SIG-M5 treated with dmso at 0.1 percent for 504 hours (cell line): ENCODE measurements at regions not wholly inside any gene's neighbourhood (a gene's known extent, or its start where the extent isn't known, plus 50 kb on each side); places are given as distances from the start of the nearest gene placed in this dataset.
A peak's percentile ranks its signal among the peaks of the same experiment; 100 is the strongest.

Experiments
- DNase-seq: peaks from one replicate; lab custom pipeline; 2025; ENCODE audit not compliant: unreplicated experiment; lab: John Stamatoyannopoulos, UW

DNA sequence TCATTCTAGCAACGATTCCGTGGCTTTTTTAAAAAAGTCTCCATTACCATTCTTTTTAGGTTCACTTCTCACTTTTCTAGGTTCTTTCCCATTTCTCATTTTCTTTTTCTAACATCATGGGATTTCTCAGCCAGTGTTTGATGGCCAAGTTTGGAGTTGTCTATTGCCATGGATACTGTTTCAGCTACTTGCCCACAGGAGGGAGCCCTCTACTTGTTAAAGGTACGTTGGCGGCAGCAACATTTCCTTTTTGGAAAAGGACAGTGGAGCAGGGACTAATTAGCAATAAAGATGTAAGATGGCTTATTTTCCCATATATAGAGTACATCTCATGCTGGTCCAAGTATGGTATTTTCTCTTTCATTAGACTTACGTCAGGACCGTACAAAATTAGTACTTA, 2257.5 kb upstream of the C9orf72 start:
- DNase-seq = peak; percentile 5

DNA sequence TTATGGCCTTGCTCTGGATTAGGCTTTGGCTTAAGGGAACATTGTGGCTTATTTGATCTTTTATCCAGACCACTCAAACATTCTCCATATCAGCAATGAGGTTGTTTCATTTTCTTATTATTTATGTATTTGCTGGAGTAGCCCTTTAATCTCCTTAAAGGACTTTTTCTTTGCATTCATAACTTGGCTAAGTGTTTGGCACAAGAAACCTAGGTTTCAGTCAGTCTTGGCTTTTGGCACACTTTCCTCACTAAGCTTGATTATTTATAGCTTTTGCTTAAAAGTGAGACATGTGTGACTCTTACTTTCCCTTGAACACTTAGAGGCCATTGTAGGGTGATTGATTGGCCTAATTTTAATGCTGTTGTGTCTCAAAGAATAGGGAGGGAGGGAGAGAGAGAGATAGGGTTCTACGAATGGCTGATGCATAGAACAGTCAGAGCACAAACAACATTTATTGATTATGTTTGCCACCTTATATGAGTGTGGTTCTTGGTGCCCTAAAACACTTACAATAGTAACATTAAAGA, 2265.3 kb upstream of the C9orf72 start:
- no peak for DNase-seq

DNA sequence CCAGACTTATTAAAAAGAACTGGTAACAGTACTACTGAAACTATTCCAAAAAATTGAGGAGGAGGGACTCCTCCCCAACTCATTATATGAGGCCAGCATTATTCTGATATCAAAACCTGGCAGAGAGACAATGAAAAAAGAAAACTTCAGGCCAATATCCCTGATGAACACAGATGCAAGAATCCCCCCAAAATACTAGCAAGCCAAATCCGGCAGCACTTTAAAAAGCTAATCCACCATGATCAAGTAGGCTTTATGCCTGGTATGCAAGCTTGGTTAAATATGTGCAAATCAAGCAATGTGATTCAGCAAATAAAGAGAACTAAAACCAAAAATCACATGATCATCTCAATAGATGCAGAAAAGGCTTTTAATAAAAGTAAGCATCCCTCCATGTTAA, 2271.0 kb upstream of the C9orf72 start:
- DNase-seq = no peak

DNA sequence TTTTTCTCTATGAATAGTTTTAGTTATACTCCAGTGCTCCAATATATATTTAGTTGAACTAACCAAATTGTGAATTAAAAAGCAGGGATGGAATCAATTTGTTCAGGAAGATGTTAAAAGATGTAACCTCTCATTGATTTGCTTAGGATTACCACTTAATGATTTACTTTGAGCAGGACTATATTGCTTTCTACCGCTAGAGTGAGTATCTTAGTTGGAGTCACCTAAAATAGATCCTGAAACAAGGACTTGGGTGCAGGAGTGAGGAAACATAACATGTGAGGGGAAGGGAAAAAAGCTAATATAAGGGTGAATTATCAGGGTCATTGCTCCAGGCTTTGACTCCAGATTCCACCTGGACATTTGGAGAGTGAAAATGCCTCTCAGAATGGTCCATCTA, 2277.4 kb upstream of the C9orf72 start:
- DNase-seq = no peak

DNA sequence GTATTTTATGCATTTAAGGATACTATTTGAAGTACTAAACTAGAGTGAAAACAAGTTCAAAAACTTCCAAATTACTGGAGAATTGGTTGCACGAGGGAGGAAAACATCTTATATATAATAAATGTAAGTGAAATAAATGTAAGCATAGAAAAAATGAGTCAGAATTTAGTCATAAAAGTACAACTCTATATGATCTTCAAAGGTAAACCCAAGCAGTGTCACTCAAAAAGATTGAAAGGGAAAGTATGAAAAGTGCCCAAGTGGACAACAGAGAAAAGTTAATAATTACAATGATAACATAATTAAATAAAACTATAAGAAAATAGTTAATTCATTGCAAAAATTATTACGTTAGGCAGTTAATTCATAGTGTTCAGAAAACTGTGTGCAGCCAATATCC, 2288.5 kb upstream of the C9orf72 start:
- no peak for DNase-seq

DNA sequence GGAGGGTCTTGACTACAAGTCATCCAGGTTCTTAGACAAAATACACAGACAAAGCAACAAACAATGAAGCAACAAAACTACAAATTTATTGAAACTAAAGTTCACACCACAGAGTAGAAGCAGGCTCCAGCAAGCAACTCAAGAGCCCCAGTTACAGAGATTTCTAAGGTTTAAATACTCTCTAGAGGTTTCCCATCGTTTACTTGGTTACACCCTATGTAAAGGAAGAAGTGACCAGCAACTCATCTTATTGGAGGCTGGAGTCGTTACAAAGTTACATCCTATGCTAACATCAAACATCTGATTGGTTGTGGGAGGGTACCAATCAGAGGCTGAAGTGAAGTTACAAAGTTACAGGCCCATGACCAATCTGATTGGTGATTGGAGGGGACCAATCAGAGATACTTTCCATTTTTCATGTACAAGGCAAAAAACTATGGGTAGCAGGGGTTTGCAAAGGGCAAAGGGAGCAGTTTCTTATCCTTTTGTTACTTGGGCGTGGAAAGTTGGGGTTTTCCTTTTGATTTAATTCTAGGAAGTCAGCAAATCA, 2292.6 kb upstream of the C9orf72 start:
- no peak for DNase-seq

DNA sequence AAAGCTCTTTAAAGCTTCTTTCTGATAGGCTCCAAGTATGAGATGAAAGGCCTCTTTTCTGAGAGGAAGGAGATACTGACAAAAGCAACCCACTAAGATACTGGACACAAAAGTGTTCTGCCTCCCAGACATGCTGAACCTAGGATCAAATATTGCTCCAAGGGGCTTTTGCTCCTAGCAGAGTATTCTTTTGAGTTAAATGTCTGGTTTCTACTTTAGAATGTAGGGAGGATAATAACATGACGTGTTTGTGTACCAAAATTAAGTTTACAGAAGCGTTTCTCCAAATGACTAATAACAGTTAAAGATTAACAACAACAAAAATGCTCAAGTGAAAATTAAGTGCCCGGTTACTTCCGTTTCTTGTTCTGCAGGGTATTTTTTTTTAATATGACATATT, 2293.3 kb upstream of the C9orf72 start:
- DNase-seq = no peak

DNA sequence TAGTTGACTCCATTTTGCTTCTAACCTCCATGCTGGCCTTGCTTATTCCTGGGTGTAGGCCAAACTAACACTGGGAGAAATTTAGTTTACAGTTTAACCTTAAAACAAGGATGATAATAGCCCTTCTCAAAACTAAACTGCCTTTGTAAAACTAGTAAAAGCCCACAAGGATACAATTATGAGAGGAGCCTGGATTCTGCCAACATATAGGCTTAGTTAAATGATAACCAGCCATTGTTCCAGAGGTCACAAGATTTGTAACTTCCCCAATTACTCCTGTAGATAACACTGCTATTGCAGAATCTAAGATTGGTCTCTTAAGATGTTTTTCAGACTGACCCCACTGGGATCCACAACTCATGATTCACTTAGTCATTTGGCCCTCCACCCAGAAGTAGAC, 2300.3 kb upstream of the C9orf72 start:
- DNase-seq = no peak

DNA sequence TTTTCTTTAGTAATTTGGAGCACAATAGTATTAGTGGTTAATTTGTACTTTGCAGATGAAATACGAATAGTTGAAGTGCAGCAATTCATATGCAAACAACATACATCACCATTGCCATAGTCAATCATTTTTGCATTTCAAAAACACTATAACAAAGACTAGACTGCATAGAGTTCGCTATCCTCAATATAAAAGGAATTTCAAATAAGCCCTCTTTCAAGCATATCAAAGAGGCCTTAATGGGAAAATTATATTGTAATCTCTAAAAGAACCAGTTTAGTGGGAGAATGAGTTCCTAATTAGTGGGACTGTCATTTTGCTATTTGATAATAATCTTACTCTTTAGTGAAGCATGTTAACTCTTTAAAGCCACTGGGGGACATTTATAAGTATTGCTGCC, 2302.3 kb upstream of the C9orf72 start:
- DNase-seq = no peak

DNA sequence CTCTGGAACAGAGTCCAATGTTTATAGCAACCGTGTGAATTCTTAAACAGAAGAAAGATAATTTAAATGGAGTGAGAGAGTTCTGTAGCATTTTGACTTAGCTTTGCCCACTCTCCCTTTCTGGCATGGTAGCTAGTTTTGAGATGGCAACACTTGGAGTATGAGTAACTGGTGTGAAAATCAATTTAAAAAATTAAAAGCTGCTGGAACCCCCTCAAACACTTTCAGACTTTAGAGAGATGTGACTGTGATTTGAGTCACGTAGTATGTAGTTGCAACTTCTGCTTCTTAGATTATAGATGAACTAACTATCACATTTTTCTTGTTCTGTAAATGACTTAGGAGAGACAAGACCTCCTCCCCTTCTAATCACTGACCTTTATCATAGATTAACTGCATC, 2309.5 kb upstream of the C9orf72 start:
- DNase-seq = no peak

DNA sequence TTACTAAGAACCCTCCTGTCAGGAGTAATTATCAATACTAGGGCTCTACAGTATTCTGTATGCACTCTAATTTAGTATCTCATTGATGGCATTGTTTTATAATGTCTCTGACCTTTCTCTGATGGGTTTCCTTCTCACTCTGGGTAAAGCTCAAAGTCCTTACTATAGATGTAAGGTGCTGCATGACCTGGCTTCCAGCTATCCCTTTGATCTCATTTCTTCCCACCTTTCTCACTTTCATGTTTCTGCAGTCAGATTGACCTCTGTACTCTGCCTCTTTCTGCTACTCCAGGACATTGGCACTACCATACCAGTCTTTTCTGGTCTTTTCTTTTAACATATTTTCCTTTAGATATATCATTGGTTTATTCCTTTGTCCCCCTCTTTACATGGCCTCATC, 2332.8 kb upstream of the C9orf72 start:
- no peak for DNase-seq

DNA sequence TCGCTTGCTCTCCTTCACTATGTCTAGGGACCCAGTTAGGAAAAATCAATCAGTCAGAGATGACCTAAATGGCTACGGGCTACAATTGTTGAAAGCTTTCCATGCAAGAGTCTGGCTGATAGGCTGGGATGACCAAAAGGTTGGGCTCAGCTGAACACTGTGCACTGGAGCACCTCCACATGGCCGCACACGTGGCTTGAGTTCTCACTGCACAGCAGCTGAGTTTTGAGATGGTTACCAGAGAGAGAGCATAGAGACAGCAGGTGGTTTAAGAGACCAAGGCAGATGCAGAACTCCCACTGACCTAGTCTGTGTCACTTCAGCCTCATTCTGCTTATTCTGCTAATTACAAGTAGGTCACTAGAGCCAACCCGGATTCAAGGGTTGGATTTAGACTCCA, 2354.8 kb upstream of the C9orf72 start:
- no peak for DNase-seq

DNA sequence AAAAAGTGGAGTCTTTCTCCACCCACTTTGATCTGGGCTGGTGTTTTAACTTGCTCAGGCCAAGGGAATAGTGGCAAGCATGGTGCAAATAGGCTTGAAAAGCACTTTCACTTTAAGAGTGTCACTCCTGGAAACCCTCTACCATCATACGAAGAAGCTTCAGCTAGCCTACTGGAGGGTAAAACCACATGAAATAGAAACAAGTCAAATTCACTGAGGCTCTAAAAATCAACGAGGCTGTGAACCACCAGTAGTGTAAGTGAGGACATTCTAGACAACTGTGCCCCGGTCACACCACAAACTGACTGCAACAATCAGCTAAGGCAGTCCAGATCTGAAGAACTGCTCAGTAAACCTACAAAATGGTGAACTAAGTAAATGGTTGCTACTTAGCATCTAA, 2366.3 kb upstream of the C9orf72 start:
- DNase-seq = no peak

DNA sequence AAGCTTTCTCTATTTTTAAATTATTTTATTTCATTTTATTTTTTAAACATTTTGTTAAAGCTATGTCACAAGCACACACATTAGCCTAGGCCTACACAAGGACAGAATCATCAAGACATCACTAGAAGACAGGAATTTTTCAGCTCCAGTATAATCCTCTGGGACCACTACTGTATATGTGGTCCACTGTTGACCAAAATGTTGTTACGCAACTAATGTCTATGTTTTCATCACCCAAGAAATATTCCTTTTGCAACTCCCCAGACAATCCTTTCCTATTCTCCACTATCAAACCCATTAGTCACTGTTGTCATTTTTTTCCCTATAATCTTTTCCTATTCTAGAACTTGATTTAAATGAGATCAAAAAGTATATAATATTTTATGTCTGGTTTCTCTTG, 2371.7 kb upstream of the C9orf72 start:
- no peak for DNase-seq

DNA sequence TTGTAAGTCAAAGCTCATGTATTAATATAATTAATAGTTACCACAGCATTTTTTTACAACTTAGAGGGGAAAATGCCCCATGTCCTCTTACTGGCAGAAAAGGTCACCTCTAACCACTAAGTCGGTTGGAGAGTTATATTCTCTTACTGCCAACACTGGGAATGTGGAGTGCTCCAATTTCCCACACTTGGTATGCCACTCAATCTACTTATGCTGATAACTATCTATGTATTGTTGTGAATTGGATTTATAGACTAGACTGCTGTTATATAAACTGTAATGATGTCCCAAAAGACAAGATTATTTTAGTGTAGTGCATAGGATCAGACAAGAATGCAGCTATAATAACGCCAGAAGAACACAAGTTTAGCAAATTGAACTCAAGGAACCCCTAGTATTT, 2385.2 kb upstream of the C9orf72 start:
- no peak for DNase-seq

DNA sequence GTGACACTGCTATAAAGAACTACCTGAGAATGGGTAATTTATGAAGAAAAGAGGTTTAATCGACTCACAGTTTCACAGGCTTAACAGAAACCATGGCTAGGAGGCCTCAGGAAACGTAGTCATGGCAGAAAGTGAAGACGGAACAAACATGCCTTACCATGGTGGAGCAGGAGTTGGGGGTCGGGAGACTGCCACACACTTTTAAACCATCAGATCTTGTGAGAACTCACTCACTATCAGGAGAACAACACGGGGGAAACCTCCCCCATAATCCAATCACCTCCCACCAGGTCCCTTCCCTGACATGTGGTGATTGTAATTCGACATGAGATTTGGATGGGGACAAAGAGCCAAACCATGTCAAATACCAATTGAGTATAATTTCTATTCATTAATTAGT, 2392.6 kb upstream of the C9orf72 start:
- DNase-seq = no peak

DNA sequence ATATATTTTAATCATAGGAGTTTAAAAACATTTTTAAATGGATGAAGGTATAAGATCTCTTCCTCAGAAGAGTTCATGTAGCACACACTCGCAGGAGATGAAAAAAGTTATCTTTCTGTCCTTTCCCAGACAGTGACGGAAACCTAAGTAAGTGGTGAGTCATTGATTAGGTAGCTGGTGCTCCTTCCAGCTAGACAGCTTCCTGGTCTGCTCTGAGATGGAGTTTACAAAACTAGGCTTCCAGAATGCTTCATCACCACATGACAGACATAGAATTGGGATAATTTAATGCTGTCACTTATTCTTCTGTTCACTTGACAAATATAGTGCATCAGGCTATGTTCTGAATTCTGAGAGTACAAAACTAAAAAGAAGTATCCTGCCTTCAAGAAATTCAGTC, 2393.0 kb upstream of the C9orf72 start:
- no peak for DNase-seq

DNA sequence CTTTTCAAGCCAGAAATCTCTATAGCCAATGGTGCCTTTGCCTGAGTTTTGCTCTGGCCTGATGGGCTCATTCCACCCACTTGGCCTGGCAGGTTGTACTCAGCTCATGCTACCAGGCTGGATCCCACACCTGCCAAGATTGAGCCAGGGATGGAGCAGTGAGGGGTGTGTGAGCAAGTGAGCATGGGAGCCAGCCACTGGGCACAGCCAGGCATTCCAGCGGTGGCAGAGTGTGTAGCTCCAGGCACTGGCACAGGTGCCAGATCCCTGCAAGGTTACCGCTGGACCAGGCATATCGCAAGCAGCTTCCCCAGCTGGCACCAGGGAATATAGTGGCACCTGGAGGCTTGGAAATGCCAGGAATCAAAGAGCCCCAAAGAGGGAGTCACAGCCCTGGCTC, 2395.6 kb upstream of the C9orf72 start:
- DNase-seq = no peak

DNA sequence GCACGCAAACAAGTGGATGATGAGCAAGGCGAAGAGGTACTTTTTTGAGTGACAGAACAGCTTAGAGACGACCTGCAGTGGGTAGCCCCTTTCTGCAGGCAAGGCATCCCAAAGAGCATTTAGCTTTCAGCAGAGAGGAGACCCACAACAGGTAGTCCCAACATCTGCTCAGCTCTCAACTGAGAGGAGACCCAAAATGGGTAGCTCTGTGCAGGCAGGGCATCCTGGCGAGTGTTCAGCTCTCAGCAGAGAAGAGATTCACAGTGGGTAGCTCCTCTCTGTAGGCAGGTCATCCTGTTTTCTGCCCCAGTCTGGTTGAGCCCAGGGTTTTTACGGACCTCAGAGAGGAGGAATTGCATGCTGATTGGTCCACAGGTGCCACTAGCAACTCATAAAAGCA, 2396.1 kb upstream of the C9orf72 start:
- no peak for DNase-seq

DNA sequence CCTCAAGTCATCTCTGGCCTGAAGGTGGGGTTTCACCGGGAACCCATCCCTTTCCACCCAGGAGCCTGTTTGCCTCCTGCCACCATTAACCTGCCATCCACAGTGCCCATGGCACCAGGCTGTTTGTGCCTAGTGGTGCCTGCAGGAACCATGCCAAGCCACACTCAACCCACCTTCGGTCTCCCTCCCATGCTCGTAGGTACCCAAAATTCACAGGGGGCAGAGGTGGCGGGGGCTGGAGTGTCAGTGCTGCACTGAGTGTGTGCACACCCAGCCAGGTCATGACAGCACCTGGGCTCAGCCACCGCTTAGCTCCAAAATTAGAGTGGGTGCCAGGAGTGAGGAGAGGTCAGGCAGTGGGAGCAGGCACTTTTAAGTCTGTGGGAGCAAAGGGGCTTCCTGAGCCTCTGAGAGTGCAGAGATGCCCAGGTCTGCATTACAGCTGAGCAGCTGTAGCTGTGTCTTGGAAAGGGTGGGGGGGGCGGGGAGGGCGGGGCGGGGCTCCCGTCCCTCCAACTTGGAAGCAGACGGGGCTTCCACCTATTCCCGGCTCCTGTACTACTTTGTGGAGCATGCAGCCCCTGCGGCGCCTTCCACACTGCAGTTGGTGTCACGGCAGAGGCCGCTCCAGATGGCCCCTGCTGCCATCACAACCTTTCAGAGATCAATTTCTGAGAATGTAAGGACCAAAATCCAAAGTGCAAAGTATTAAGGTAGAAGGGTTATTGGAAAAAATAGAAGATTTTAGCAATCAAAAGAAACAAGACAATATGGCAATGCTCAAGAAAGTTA, 2396.8 kb upstream of the C9orf72 start:
- DNase-seq = no peak

DNA sequence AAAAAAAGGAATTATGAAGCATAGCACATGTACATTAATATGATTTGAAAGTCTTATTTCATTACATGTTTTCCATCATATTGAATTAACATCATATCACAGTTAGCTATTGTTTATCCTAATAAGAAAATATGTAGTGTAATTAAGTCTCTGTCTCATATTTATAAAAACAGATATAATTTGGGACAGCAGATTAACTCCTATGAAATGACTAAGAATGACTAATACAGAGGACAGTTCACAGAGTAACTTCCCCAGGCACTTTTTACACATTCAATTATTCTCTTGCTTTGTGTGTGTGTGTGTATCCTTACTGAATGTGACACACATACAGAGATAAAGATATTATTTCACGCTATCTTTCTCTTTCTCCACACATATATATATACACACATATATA, 2400.9 kb upstream of the C9orf72 start:
- no peak for DNase-seq

DNA sequence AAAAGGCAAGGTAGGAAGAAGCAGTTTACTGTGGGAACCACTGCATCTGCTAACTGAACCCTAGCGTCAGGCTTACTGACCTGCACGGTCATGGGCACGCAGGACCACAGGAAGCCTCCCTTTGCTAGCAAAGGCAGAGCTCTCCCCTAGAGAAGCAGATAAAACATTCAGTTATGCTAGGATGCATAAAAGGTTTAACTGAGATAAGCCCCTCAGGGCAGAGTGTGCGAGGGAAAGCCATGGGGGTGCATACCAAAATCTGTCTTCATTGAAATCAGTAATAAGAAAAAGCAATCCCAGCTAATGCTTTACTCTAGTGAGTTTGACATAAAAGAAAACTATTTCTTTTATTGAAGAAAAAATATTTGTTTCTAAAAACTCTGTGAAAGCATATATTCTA, 2403.7 kb upstream of the C9orf72 start:
- no peak for DNase-seq

DNA sequence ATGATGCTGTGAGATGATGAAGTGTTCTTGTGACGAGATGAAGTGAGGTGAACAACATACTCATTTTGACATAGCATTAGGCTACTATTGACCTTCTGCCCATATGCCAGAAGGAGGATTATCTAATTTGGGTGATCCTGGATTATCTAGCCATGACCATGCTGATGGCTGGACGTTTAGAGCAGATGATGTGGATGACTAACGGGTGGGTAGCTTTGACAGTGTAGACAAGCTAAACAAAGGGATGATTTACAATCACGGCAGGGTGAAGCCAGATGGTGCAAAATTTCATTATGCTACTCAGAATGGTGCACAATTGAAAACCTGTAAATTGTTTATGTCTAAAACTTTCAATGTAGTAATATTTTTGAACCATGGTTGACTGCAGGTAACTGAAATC, 2403.4 kb upstream of the ACO1 start:
- no peak for DNase-seq
